Ishikawa (cell line): ENCODE measurements at regions not wholly inside any gene's neighbourhood (a gene's known extent, or its start where the extent isn't known, plus 50 kb on each side); places are given as distances from the start of the nearest gene placed in this dataset.

Experiments
- CEBPB ChIP-seq: IDR thresholded peaks from 2 replicates; pipeline ENCODE4 v1.6.1; 2012
- CREB1 ChIP-seq: IDR thresholded peaks from 2 replicates; pipeline ENCODE4 v1.6.1; 2012; ENCODE audit warnings: low read depth
- EGR1 ChIP-seq: IDR thresholded peaks from 2 replicates; pipeline ENCODE4 v1.6.1; 2012
- EP300 ChIP-seq: IDR thresholded peaks from 2 replicates; pipeline ENCODE4 v1.6.1; 2012; ENCODE audit warnings: borderline replicate concordance
- FOXM1 ChIP-seq: IDR thresholded peaks from 2 replicates; pipeline ENCODE4 v1.6.1; 2012; ENCODE audit warnings: low read depth, borderline replicate concordance
- NFIC ChIP-seq: IDR thresholded peaks from 2 replicates; pipeline ENCODE4 v1.6.1; 2012
- RAD21 ChIP-seq: IDR thresholded peaks from 2 replicates; pipeline ENCODE4 v1.6.1; 2012; ENCODE audit warnings: low read depth
- TAF1 ChIP-seq: IDR thresholded peaks from 2 replicates; pipeline ENCODE4 v1.6.1; 2012; ENCODE audit warnings: low read depth, mild to moderate bottlenecking
- TCF12 ChIP-seq: IDR thresholded peaks from 2 replicates; pipeline ENCODE4 v1.6.1; 2012; ENCODE audit warnings: low read depth
- TEAD4 ChIP-seq: IDR thresholded peaks from 2 replicates; pipeline ENCODE4 v1.6.1; 2012
- YY1 ChIP-seq: IDR thresholded peaks from 2 replicates; pipeline ENCODE4 v1.6.1; 2012; ENCODE audit warnings: low read depth
- ZBTB7A ChIP-seq: IDR thresholded peaks from 2 replicates; pipeline ENCODE4 v1.6.1; 2012; ENCODE audit warnings: low read depth
- TF ChIP-seq, protein P1 (sequence below): IDR thresholded peaks from 2 replicates; pipeline ENCODE4 v1.6.1; 2012
- TF ChIP-seq, protein P2 (sequence below): IDR thresholded peaks from 2 replicates; pipeline ENCODE4 v1.6.1; 2012
- TF ChIP-seq, protein P3 (sequence below): IDR thresholded peaks from 2 replicates; pipeline ENCODE4 v1.6.1; 2012; ENCODE audit warnings: low read depth, mild to moderate bottlenecking

DNA sequence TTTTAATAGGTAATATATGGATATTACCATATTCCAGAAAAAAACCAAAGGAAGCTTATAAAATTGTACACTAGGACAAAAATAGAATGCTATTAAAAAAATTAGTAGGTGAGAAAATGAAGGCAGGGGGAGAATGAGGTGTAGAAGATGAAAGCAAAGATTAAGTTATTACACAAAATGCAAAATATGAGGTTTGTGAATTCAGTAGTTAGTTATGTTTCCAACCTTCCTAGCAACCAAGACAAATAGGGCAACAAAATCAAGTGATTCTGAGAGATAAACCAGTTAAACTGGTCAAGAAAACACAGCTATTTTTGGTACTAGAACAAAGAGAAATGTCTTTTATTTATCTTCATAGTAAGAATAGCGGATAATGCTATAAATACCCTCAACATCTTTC, 300.0 kb upstream of the RASGEF1B start:
- TF ChIP-seq ZBTB7A = no peak
- TF ChIP-seq EP300 = no peak
- no peak for TF ChIP-seq RAD21
- TF ChIP-seq EGR1 = no peak

DNA sequence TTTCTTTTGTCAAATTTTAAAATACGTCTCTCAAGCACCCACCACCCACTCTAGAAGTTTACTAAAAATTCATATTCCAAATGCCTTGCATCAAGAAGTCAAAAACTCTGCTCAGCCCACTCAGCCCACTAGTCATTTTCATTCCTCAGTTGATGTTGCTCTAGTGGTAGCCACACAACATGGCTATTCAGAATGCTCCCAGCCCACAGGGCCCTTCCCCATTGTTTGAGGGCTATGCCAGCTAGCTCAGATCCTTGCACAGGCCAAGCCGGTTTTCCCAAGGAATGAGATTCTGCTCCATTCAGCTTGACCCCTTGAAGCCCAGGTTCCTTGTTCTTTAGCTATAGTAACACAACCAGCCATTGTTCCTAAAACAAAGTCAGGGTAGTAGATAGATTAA, 297.5 kb upstream of the RASGEF1B start:
- TF ChIP-seq YY1 = no peak
- no peak for TF ChIP-seq TCF12
- TF ChIP-seq RAD21 = no peak
- TF ChIP-seq TEAD4 = no peak
- no peak for TF ChIP-seq TAF1
- TF ChIP-seq, protein P1, sequence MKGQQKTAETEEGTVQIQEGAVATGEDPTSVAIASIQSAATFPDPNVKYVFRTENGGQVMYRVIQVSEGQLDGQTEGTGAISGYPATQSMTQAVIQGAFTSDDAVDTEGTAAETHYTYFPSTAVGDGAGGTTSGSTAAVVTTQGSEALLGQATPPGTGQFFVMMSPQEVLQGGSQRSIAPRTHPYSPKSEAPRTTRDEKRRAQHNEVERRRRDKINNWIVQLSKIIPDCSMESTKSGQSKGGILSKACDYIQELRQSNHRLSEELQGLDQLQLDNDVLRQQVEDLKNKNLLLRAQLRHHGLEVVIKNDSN = no peak
- no peak for TF ChIP-seq CEBPB
- TF ChIP-seq ZBTB7A = no peak
- no peak for TF ChIP-seq FOXM1
- TF ChIP-seq, protein P2, sequence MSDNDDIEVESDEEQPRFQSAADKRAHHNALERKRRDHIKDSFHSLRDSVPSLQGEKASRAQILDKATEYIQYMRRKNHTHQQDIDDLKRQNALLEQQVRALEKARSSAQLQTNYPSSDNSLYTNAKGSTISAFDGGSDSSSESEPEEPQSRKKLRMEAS = no peak
- TF ChIP-seq NFIC = no peak
- no peak for TF ChIP-seq EP300
- TF ChIP-seq, protein P3, sequence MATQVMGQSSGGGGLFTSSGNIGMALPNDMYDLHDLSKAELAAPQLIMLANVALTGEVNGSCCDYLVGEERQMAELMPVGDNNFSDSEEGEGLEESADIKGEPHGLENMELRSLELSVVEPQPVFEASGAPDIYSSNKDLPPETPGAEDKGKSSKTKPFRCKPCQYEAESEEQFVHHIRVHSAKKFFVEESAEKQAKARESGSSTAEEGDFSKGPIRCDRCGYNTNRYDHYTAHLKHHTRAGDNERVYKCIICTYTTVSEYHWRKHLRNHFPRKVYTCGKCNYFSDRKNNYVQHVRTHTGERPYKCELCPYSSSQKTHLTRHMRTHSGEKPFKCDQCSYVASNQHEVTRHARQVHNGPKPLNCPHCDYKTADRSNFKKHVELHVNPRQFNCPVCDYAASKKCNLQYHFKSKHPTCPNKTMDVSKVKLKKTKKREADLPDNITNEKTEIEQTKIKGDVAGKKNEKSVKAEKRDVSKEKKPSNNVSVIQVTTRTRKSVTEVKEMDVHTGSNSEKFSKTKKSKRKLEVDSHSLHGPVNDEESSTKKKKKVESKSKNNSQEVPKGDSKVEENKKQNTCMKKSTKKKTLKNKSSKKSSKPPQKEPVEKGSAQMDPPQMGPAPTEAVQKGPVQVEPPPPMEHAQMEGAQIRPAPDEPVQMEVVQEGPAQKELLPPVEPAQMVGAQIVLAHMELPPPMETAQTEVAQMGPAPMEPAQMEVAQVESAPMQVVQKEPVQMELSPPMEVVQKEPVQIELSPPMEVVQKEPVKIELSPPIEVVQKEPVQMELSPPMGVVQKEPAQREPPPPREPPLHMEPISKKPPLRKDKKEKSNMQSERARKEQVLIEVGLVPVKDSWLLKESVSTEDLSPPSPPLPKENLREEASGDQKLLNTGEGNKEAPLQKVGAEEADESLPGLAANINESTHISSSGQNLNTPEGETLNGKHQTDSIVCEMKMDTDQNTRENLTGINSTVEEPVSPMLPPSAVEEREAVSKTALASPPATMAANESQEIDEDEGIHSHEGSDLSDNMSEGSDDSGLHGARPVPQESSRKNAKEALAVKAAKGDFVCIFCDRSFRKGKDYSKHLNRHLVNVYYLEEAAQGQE = no peak
- no peak for TF ChIP-seq CREB1
- no peak for TF ChIP-seq EGR1

DNA sequence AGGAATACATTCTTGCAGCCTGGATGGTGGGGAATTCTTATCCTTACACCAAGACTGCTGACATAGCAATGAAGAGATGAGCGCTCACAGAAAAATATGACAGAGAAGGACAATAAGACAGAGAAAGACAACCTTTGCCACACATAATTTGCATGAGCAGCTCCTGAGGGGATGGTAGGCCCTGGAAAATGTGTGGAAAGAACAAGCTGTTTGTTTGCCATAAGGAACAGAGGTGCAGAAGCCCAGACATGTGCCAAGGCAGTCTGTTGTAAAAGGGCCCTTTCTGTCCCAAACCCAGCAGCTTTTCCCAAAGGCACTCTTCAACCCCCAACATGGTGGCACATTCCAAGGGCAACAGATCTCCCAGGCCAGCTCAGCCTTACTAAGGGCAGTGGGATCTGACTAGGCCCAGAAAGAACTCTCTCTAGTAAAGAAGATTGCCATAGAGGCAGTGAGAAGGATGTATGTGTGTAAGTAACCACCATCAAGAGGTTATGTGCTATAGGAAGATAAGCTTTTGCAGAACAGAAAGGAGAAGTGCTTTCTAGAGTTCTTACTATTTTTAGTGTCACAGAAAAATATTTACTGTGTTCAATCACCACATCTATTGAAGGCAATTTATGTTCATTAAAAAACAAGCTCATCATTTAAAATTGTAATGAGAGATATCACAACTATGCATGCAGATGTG, 287.0 kb upstream of the RASGEF1B start:
- TF ChIP-seq, protein P3 = no peak
- no peak for TF ChIP-seq CEBPB

DNA sequence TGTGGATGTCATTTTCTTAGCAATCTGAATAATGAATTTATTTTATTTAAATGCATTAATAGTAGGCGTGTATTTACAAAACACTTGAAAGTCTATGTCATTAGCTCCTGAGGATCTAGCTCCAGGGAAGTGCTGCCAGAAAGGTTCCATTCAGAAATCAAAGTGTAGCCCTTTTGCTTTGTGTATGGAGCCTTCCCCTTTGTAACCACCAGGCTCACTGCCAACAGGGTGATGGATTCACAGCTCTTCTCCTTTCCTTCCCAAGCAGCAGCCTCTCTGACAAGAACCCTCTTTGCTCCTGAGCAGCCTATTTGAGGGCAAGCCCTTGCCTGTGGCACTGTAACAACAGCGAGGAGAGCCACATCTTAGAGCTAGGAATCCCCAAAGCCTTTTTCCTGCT, 286.0 kb upstream of the RASGEF1B start:
- TF ChIP-seq ZBTB7A = no peak
- no peak for TF ChIP-seq YY1
- TF ChIP-seq, protein P2 = no peak
- no peak for TF ChIP-seq TCF12
- no peak for TF ChIP-seq CEBPB
- no peak for TF ChIP-seq NFIC
- TF ChIP-seq FOXM1 = no peak
- TF ChIP-seq RAD21 = no peak
- TF ChIP-seq CREB1 = no peak
- no peak for TF ChIP-seq EGR1
- no peak for TF ChIP-seq TEAD4
- TF ChIP-seq, protein P3 = no peak
- TF ChIP-seq, protein P1 = no peak
- TF ChIP-seq TAF1 = no peak
- no peak for TF ChIP-seq EP300

DNA sequence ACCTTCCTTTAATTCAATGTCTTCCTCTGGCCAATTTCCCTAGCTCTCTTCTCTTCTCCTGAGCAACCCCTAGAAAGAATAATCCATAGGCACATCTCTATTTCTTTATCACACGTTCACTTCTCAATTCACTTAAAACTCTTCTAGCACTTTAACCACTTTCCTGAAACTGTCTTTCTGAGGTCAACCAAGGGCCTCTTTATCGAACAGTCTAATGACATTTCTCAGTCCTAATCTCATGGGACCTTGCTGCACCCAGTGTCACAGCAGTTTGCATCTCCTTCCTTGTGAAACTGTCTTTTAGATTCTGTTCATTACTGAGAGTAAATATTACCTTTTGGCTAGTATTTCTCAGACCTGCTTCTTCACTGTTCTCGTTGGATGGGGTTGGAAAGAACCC, 285.3 kb upstream of the RASGEF1B start:
- TF ChIP-seq NFIC (no peak), RAD21 (no peak), TAF1 (no peak), EGR1 (no peak), ZBTB7A (no peak), YY1 (no peak), CEBPB (no peak), TEAD4 (no peak), FOXM1 (no peak), CREB1 (no peak), TCF12 (no peak), EP300 (no peak)
- TF ChIP-seq, protein P1 = no peak
- TF ChIP-seq, protein P3 = no peak
- TF ChIP-seq, protein P2 = no peak
